NCI-H2196 treated with DMSO at 0.1 percent for 48 hours (cell line): ENCODE measurements at regions not wholly inside any gene's neighbourhood (a gene's known extent, or its start where the extent isn't known, plus 50 kb on each side); places are given as distances from the start of the nearest gene placed in this dataset.
A peak's percentile ranks its signal among the peaks of the same experiment; 100 is the strongest.

Source experiments
- DNase-seq: peaks from one replicate; lab custom pipeline; 2025; ENCODE audit not compliant: unreplicated experiment; lab: John Stamatoyannopoulos, UW

DNA sequence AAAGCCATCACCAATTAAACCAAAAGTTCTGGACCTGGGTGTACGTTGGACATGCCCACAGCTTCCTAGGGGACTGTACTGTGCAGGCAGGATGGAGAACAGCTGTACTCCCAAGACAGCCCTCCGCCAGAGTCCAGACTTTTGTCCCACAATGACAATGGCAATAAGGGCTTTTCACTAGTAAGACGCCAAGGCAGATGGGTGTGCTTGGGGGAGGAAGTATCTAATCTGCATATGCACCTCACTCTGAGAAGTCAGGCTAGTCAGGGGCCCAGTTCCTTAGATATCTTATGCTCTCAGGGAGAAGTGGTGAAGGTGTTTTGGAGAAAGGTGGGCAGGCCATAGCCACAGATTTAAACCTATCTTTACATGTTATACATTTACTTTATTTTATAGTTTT lies 85.1 kb upstream of the USP47 start:
- DNase-seq: no peak

DNA sequence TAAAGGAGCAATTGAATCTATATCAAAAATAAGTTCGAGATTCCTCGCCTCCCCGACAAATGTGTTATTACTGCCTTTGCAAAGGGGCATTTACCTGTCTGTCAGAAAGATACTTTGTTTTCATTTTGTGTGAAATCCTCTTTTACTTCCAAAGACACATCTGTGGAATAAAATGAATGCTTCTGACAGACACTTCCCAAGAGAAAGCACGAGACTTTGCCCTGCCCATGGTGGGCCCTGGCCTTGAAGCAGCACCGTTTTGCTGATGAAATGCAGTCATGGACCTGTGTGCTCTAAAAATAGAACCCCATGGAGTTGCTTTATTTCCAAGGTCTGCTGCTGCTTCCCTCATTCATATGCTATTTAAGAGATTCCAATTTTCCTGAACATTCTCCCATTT lies 85.9 kb upstream of the USP47 start:
- DNase-seq: no peak

DNA sequence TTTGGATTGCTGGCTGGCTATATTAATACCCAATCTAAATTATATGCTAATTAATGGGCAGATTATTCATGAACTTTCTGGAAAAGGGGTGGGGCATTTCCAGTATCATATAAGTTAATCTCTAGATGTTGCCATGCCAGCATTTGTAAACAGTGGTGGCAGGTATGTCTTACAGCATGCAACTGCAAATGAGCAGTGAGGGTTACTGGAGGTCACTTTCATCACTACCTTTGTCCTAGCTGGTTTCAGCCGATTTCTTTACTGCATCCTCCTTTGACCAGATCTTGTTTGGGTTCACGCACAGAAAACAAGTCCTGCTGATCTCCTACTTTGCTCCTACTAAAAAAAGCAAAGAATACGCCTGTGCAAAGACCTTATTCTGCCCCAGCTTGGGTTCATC lies 89.1 kb upstream of the USP47 start:
- no peak for DNase-seq

DNA sequence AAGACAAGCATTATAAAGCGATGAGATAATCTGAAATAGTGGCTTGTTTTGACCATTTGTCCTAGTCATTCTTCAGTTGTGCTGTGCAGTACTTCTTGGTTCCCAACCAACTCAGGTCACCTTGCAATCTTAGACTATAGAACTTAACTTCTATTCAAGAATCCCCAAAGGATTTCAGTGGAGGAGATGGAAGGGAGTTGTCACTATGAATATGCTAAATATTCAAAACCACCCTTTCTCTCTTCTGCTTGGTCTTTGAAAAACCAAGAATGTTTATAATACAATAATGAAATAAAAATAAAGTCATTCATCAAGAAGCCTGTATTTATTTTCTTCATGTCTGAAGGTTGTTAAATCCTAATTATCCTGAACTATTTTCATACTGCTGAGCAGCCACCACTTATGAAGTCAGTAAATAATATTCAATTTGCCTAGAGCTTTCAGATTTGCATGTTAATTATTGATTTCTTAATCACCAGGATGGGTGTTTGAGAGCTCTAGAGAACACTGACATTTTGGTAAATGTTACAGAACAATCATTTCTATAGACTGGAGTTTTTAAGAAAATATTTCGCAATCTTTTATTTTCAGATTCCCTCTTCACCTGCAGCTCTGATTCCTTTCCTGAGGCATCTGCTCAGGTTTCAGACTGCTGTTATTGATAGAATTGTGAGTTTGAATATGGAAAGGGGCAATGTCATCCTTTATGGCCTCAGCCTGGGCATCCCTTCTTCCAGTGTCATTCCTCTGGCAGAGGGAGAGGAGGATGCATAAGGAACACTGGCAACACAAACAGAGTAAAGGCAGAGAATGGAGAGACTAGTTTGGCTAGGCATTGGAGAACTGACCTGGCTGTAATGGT lies 91.5 kb upstream of the USP47 start:
- DNase-seq: no peak

DNA sequence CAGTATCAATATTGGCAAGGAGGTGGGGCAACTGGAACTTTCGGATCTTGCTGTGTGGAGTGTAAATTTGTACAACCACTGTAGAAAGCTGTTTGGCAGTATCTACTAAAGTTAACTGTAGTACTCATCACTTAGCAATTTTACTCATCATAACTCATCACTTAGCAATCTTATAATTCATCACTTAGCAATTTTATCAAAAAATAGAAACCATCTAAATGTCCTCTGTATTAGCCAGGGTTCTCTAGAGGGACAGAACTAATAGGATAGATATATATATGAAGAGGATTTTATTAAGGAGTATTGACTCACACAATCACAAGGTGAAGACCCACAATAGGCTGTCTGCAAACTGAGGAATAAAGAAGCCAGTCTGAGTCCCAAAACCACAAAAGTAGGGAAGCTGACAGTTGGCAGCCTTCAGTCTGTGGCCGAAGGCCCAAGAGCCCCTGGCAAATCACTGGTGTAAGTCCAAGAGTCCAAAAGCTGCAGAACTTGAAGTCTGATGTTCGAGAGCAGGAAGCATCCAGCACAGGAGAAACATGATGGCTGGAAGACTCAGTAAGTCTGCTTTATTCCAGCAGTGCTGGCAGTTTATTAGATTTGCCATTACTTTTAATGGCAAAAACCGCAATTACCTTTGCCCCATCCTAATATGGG lies 92.9 kb upstream of the USP47 start:
- no peak for DNase-seq

DNA sequence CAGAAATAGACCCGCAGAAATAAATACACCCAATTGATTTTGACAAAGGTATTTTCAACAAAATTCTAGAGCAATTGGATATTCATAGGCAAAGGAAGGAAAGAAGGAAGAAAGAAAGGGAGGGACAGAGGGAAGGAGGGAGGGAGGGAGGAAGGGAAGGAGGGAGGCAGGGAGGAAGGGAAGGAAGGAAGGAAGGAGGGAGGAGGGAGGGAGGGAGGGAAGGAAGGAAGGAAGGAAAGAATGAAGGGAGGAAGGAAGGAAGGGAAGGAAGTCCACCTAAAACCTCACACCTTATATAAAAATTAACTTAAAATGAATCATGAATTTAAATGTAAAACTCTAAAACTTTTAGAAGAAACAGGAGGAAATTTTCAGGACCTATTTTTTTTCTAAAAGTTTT lies 94.2 kb upstream of the USP47 start:
- DNase-seq: no peak

DNA sequence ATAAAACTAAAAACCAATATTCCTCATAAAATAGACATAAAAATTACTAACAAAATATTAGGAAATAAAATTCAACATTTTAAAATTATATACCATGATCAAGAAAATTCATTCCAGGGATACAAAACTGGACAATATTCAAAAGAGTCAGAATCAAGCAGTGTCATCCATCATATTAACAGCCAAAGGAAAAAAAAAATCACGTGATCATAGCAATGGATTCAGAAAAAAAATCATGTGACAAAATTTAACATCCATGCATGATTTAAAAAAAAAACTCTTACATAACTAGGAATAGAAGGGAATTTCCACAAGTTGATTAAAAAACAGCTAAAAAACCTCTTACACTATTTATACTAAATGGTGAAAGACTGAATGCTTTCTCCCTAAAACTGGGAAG lies 95.3 kb upstream of the USP47 start:
- no peak for DNase-seq

DNA sequence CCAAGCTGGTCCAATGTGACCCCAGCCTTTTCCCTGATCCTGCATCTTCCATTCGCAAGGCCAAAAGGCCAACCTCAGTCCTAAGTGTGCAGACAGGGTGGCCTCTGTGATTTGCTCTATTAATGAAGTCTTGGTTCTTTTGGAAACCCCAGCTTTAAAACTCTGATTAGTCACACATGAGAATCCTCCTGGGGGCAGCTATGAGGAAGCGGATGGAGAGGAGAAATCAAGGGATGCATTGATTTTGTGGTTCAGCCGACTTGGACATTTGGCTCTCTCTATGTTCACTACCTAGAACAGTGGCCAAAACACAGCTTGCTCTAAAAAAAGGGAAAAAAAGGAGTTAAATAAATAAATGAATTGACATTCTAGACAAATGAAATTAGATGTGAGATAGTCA lies 98.6 kb upstream of the USP47 start:
- DNase-seq: no peak

DNA sequence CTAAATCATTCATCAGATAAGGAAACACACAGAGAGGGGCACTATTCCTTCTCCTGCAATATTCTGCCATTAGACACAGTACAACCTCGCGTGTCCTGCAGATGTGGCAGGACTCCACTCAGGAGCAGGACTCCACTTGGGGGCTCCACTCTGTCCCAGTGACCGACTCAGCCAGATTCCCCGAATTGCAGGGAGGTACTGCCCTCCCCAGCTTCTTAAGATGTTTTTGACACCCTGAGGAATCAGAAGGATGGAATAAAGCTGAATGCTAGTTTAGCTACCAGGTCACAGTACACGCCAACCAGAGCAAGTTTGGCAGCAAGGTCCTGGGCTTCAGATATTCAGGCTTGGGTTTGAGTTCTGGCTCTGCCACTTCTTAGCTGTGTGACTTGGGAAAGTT lies 99.3 kb upstream of the USP47 start:
- no peak for DNase-seq

DNA sequence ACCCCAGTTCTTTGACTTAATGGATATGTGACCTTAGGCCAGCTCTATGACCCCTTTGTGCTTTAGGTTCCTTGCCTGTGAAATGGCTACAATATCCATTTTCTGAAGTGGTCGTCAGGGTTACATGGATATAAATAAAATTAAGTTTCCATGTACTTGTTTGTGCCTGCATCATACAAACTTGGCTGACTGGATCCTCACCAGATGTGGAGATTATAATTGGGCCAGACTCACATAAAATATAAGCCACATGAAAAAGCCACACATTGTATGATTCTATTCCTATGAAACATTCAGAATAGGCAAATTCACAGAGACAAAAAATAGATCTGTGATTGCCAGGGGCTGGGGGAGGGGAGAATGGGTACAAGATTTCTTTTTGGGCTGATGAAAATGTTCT lies 100.9 kb upstream of the USP47 start:
- DNase-seq: no peak

DNA sequence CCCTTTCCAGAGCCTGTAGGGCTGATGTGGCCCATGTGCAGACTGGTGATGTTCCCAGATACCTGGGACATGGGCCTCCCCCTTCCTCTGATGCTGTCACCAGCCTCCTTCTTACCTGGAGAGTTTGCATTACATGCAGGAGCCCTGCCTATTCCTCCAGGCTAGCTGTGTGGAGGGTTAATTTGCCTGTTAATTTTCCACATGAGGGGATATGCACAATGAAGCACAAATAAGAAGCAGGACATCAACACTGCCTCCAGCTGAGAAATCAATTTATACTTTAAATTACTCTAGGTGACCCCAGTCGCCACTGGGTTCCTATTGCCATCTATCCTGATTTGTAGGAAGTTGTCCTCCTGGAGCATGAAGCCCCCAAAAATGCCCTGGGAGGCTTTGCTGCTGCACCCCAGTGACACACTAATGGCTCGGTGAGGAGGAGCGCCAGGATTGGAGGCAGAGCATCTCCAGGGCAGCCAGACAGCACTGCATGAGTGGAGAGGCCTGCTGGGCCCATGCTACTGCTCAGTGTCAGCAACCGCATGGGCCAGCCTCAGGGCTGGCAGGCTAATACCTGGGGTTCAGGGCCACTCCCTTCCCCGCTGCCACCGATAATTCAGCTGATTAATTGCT lies 101.6 kb upstream of the USP47 start:
- no peak for DNase-seq

DNA sequence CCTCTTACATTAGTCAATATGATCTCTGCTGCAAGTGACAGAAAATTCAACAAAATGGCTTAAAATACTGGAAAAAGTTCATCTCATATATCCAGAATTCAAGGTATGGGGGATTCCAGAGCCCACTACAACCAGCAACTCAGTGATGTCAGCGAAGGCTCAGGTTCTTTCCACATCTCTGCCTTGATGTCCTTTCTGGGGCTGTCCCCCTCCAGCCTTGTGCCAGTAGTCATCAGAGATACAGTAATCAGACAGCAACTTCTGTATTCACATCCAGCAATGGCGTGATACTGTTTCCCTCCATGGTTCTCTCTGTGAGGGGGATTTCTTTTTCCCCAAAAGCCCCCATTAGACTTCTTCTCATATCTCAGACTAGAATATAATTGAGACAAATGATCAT lies 103.4 kb upstream of the USP47 start:
- DNase-seq: no peak

DNA sequence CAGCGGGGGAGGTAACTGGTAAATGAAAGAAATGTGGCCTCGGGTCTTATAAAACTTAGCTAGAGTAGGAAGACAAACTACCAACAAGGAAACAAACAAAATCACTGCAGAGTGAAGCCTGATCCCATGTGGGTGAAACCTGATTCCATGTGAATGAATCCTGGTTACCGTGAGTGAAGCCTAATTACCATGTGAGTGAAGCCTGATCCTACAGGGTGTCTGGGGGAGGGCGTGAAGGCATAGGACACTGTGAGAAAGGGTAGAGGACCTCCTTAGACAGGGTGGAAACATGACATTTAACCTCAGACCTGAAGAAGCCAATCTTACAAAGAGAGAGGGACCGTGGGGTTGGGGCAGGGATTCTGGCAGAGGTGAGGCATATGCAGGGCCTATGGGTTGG lies 106.2 kb upstream of the USP47 start:
- DNase-seq: no peak

DNA sequence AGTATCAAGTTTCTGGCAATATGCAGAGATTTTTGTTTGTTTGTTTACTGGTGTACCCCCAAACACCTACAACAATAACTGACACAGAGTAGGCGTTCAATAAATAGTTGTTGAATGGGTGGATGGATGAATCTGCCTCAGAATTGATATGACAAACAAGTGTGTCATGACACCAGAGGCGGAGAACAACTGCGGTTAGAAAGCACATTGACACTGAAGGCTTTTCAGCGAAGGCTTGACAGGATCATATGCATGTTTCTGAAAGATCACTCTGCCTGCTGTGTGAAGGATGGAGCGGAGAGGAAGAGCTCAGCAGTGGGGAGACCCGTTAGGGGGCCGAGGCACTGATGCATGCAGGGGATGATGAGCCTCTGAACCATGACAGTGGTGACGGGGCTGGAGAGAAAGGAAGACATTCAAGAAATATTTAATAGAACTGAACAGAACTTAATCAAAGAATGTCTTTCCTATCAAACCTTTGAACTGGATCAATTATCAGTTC lies 108.5 kb upstream of the USP47 start:
- no peak for DNase-seq

DNA sequence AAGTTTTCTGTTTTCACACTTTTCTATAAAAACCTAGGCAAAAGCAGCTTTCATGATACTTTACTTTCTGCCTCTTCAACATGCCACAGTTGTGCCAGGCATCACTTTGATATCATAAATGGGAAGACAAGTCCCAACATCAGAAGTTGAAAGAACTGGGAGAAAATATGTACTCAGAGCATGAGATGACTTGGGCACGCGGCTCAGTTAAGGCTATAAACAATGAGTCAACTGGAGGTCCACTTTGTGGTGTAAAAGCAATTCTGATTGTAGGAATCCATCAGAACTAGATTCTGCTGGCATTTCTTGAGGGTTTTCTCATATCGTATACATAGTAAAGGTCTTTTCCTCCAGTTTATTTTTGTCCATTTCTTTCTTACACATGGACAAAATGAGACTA lies 109.7 kb upstream of the USP47 start:
- no peak for DNase-seq

DNA sequence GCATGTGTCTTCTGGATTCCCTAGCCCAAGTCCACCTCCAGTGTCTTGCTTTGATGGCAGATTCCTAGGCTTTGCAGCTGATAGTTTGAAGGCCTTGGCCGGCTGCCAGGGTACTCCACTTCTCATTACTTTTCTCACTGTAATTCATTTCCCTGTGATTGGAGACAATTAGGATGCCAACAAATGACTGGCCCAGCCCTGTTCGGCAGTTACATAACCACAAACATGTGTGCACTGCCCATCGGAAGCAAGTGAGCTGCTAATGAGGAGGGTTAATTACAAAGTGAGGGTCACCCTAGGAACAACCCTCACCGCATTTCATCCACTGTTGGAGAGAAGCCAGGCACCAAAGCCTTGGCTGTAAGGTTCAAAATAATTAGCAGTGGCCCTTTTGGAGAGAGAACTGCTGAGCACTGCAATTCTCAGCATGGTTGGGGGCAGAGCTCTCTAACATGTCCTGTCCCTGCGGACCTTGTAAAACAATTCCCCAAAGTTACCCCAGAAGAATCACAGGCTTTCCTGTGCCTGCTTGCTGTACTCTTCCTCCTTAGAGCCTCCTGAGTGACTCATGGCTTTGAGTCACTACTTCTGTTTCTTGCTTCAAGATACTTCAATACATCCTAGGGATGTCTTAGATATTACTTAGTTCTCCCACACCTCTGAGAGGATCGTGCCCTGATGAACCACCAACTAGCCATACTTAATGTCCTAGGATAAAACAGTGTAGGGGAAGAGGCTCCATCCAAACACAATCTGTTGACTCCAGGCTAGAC lies 109.7 kb upstream of the GALNT18 start:
- peak; percentile 26 for DNase-seq

DNA sequence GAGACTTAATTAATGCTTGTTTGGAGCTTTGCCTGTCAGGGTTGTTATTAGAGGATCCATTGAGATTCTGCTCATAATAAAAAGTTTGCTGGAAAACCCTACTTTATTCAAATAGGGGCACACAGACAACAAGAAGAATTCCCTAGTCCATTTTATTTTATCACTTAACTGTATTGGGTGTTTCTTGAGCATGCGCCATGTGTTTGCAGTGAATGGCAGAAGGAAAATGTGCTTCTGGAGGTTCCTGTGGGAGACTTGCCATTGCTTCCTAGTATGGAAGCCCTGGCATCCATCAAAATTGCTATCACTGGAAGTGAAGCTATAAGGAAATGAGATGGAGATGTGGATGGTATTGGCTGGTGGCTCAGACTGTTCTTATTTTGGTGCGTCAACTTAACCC lies 106.6 kb upstream of the GALNT18 start:
- DNase-seq: no peak

DNA sequence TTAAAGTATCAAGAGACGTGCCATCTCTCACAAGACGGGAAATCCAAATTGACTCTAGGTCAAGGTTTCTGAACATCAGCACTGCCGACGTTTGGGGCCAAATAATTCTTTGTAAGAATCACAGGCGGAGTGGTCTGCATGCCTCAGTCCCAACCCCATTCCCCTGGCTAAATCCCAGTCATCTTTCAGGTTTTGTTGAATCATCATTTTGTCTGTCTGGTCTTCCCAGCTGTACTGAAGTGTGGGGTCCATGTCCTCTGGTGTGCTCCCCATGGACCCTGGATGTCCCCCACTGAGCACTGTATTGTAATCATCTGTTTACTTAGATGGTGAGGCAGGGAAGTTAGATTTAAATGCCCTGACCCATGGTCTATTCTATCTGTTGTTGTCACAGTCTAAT lies 103.6 kb upstream of the GALNT18 start:
- DNase-seq: no peak

DNA sequence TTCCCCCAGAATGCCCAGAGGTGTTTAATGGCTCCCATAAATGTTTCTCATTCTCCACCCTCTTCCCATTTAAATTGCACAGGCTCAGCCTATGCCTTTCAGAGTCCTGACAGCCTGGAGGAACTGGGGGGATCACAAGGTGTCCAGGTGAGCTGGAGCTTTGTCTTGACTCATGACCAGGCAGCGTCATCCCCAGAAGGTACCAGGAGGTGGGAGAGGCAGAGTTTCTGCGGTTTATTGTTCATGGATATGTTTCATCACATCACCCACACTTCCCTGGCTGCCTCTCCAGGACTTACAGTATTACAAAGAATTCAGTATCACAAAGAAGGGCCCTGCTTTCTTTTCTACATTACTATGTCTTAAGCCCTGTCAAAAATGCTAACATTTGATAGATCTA lies 103.2 kb upstream of the GALNT18 start:
- DNase-seq: no peak

DNA sequence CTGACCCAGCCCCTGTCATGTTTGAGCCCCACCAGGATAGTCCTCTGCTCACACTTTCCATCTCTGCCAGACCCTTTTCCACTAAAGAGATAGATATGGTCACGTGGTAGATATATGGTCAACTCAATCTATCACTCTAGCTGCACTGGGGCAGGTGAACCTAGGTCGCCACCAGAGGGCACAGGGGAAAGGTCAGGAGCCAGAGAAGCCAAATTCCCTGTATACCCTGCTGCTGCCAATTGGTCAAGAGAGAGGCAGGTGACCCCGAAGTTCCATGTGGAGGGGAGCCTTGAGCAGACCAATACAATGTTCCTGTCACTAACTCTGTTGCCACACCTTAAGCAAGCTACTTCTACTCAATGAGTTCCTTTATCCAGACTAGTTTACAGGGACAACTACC lies 101.1 kb upstream of the GALNT18 start:
- no peak for DNase-seq

DNA sequence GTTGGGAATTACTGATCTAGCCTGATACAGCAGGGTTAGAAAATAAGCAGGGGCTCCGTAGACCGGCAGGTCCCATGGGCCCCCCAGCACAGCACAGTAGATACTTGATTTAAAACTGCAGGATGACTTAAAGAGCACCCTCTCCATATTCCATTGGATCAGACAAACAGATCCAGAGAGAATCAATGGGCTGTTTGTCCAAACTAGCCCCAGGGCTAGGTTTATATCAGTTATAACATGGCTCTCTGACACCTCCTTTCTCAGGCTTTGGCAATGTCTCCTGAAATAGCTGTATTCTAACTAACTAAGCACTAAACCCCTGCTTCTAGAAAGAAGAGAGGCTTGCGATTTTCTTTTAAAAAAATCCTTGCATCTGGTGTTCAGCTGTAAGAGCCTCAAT lies 100.4 kb upstream of the GALNT18 start:
- DNase-seq: no peak
